GM21447 (cell line): ENCODE measurements at regions not wholly inside any gene's neighbourhood (a gene's known extent, or its start where the extent isn't known, plus 50 kb on each side); places are given as distances from the start of the nearest gene placed in this dataset.
"Not testable (repeated sequence)": the region's sequence is repeated elsewhere in the genome, so short reads cannot be mapped to it uniquely, and the experiment has no call there.

Experiments used
- ATAC-seq: cut with Tn5 transposase; IDR thresholded peaks from one replicate; pipeline ENCODE4 v1.9.1; 2021; ENCODE audit not compliant: unreplicated experiment

DNA sequence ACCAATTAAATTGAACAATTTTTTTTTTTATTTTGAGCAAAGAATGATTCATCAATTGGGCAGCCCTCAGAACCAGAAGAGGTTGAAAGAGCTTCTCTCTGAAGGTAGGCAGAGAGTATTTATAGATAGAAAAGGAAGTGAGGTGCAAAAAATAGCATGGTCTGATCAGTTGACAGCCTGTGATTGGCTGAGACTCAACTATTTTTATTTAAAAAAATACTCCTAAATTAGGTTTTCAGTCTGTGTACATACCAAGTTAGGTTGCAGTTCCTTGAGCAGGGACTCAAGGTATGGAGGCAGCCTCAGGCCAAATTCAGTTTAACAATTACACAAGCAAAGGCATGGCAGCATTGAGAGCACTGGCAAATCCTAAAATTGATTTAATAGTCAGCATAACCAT is 1074.7 kb downstream of the SORCS1 start:
- ATAC-seq: no peak

GRCh38 chr10:106086391-106086790 is 1078.1 kb downstream of the SORCS1 start:
- ATAC-seq: no peak

DNA sequence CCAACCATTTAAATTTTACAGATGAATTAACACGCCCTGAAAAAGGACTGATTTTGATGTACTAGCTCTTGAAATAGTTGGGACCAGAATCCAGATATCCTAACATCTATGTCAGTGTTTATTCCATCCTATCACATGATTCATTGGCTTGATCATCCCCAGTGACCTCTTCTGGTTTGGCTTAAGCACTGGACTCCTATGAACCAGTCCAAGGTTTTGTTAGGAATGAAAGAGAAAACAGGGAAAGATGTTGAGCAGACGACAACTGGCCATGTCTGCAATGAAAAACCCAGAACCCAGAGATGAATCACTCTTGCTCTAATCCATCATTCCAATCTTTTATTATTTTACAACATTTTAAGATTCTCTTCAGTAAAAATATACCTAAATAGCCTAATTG is 1080.9 kb downstream of the SORCS1 start:
- ATAC-seq: no peak

GRCh38 chr10:106082865-106083264 is 1081.6 kb downstream of the SORCS1 start:
- ATAC-seq: no peak

DNA sequence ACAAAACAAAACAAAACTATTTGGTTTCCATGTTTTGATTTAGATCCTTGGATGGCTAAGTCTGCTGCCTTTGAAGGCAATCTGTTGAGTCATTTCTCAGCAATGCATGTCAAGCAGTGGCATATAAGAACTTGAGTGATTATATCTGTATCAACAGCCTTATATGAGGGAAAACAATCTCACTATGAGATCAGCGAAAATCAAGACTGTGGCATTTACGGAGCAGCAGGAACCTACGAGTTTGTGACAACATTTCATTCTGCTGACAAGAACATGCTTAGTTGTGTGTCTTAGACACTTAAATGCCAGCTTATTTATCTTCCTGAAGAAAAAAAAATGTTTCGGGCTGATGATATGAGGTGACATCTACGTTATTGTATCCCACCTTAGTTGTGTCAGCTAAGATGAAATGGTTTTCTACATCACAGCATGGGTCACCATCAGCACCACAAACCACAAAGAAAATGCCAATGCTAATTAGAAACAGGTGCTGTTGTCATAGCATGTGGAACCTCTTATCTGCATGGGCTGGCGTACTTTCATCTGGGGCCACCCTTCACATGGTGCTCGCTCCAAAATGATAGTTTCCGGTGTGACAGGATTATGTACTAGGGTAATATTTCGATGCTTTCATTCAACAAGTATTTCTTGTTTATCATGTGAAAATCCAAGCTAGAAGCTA is 1085.5 kb downstream of the SORCS1 start:
- no peak for ATAC-seq

GRCh38 chr10:106076496-106076895 is 1088.0 kb downstream of the SORCS1 start:
- no peak for ATAC-seq

GRCh38 chr10:106053061-106053460 is 1111.4 kb downstream of the SORCS1 start:
- ATAC-seq: no peak

DNA sequence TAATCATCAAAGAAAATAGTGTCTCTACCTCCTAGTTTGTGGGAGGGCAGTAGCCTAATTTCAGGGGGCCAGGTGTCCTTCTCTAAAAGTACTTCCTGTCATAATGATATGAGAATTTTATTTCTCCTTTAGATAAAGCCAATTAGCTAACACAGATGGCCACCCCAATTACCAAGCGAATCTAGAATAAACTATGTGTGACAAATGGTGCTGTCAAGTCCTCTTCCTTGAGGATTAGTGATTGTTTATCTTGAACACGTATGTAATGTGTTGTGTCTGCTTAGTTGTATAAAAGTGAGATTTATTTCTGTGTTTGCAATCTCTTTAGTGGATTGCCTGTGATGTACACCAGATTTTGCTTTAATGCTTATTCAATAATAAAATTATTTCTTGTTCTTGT is 1120.0 kb downstream of the SORCS1 start:
- ATAC-seq: no peak

GRCh38 chr10:106043863-106044262 is 1120.6 kb downstream of the SORCS1 start:
- ATAC-seq: no peak

GRCh38 chr10:106038246-106038645 is 1126.3 kb downstream of the SORCS1 start:
- ATAC-seq: no peak

DNA sequence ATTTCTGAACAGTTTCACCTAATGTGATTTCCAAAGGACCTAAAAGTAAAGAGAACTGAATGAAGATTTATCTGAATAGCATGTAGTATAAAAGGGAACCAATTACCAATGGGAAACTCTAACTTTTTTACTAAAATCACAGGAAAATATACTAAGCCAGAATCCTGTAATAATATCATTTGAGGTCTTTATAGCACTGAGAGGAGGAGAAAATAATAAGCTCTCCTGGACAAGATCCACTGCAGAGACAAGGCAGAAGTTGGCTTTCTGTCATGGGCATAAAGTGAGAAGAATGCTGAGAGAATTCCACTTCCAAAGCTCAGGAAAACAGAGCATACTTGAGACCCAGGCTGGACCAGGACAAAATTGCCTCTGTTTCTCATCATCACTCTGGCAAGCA is 1131.4 kb downstream of the SORCS1 start:
- no peak for ATAC-seq

GRCh38 chr10:106032450-106033002 is 1132.0 kb downstream of the SORCS1 start:
- ATAC-seq: no peak

DNA sequence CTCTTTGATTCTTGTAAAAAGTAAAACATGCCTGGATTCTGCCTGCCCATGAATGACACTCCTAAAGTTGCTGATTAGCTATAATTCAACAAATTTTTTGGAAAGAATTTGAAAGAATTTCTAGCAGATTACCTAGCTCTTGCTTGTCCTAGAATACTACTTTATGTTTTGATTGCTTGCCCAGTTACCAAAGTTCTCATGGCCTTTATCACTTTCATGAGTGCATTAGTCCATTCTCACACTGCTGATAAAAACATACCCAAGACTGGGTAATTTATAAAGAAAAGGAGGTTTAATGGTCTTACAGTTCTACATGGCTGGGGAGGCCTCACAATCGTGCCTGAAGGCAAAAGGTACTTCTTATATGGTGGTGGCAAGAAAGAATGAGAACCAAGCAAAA is 1137.3 kb downstream of the SORCS1 start:
- no peak for ATAC-seq

DNA sequence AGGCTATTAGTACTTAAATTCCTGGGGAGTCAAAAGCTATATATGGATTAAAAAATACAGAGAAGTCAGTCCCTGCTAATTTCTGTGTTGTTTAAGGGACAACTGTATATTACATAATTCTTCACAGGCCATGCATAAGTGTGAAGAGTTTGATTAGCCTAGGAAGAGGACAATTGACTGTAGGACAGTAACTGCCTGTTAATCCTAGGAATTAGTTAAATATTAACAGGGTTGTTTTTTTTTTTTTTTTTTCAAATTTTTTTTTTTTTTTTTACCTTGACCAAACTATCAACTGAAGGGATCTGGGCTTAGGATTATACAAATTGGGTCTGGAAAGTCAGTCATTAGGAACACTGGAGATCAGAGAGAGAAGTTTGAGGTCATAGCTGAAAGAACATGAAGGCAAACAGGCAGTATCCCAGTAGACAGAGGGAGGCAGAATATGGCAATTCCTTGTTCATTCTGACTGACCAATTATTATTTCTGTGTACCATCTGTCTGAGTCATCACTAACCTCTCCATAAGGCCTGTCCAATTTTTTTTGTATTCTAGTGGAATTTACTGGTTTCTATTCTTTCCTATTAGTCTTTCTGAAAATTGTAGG is 1139.2 kb downstream of the SORCS1 start:
- ATAC-seq: no peak

- no peak for ATAC-seq
Observed at GRCh38 chr10:106023329-106023728, 1141.2 kb downstream of the SORCS1 start.

DNA sequence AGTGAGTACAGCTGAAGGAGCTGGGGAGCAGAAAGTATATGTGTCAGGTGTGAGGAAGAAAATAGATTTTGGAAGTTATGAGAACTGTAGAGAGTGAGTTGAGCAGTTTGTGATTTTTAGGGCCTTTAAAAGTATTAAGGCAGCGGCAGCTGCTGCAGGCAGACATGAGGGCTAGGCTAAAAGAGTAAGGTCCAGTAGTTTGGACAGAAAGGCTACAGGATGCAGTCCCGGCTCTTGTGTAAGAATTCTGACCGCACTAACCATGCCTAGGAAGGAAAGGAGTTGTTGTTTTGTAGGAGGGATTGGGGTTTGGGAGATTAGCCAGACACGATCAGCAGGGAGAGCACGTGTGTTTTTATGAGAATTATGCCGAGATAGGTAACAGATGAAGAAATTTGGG is 1144.9 kb downstream of the SORCS1 start:
- not testable (repeated sequence) for ATAC-seq

- ATAC-seq: not testable (repeated sequence)
Observed at GRCh38 chr10:106015369-106016199, 1148.9 kb downstream of the SORCS1 start.

- no peak for ATAC-seq
Observed at GRCh38 chr10:106011250-106011649, 1153.3 kb downstream of the SORCS1 start.

DNA sequence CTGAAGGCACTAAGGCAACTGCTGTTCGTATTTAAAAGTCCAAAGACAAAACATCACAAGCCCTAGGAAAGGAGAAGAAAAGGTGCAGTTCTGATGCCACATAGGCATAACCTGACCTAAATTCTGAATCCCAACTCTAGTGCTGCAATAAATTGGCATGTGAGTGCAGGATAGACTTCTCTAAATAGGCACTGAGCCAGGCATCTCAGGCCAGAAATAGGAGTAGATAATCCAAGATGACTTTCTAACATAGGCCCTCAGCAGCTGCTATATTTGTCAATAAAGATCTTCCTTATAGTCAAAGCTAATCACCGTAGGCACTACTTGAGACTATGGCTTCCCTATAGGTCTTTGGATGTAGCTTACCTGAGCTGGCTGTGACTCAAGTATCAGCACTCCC is 1163.8 kb downstream of the SORCS1 start:
- no peak for ATAC-seq

GRCh38 chr10:105993609-105994008 is 1170.9 kb downstream of the SORCS1 start:
- no peak for ATAC-seq

- no peak for ATAC-seq
Observed at GRCh38 chr10:105992928-105993327, 1171.6 kb downstream of the SORCS1 start.

DNA sequence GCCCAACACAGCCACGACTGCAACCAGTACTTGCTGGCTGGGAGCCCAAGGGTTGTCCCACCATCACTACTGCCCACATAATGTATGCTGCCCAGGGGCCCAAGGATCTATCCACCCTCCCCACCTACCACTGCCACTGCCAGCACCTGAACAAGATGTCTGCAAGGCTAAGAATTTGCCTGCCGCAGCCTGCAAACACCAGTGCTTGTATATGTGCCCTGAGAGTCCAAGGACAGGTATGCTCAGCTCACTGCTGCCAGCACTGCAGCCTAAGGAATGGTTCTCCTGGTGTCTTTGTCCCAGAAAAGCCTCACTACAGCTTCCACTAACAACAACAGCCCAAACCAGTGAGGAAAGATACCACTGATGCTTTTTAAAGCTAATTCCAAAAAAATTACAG is 1174.0 kb downstream of the SORCS1 start:
- ATAC-seq: no peak
